ENCODE measurements at regions not wholly inside any gene's neighbourhood (a gene's known extent, or its start where the extent isn't known, plus 50 kb on each side); places are given as distances from the start of the nearest gene placed in this dataset.

GRCh38 chr18:39870591-39870990, 2084.4 kb upstream of the PIK3C3 start:
- TF ChIP-seq, protein P1, sequence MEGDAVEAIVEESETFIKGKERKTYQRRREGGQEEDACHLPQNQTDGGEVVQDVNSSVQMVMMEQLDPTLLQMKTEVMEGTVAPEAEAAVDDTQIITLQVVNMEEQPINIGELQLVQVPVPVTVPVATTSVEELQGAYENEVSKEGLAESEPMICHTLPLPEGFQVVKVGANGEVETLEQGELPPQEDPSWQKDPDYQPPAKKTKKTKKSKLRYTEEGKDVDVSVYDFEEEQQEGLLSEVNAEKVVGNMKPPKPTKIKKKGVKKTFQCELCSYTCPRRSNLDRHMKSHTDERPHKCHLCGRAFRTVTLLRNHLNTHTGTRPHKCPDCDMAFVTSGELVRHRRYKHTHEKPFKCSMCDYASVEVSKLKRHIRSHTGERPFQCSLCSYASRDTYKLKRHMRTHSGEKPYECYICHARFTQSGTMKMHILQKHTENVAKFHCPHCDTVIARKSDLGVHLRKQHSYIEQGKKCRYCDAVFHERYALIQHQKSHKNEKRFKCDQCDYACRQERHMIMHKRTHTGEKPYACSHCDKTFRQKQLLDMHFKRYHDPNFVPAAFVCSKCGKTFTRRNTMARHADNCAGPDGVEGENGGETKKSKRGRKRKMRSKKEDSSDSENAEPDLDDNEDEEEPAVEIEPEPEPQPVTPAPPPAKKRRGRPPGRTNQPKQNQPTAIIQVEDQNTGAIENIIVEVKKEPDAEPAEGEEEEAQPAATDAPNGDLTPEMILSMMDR (IDR thresholded peaks at IDR 0.05 in 8 of 11, conservative IDR thresholded peaks at IDR 0.05 in 3 of 11), result no peak
- no peak for TF ChIP-seq POLR2A (IDR thresholded peaks at IDR 0.05)
- TF ChIP-seq POLR2AphosphoS5 (IDR thresholded peaks at IDR 0.05), result no peak
